ENCODE measurements at regions not wholly inside any gene's neighbourhood (a gene's known extent, or its start where the extent isn't known, plus 50 kb on each side); places are given as distances from the start of the nearest gene placed in this dataset.

GRCh38 chr1:88252745-88253144 lies 431.3 kb upstream of the PKN2 start:
- TF ChIP-seq SP1 (IDR thresholded peaks at IDR 0.05): no peak
- no peak for TF ChIP-seq CTCF (IDR thresholded peaks at IDR 0.05; ENCODE audit: low read depth, low read length, missing input control)
- no peak for TF ChIP-seq ZBTB33 (IDR thresholded peaks at IDR 0.05)
- TF ChIP-seq MAX (IDR thresholded peaks at IDR 0.05): no peak
- no peak for TF ChIP-seq RAD21 (IDR thresholded peaks at IDR 0.05)
- TF ChIP-seq JUND (IDR thresholded peaks at IDR 0.05): no peak
- no peak for TF ChIP-seq EGR1 (IDR thresholded peaks at IDR 0.05; ENCODE audit: low read depth in 2 of 2)
- TF ChIP-seq FOXA1 (IDR thresholded peaks at IDR 0.05): no peak
- no peak for TF ChIP-seq REST (IDR thresholded peaks at IDR 0.05)
- no peak for TF ChIP-seq RXRA (IDR thresholded peaks at IDR 0.05)
- no peak for TF ChIP-seq TAF1 (conservative IDR thresholded peaks at IDR 0.05)
- no peak for TF ChIP-seq ATF3 (IDR thresholded peaks at IDR 0.05)
- no peak for TF ChIP-seq NR2F2 (IDR thresholded peaks at IDR 0.05)
- no peak for TF ChIP-seq GABPA (IDR thresholded peaks at IDR 0.05 in 1 of 2, conservative IDR thresholded peaks at IDR 0.05 in 1 of 2)
